GM10266 (cell line): ENCODE measurements at regions not wholly inside any gene's neighbourhood (a gene's known extent, or its start where the extent isn't known, plus 50 kb on each side); places are given as distances from the start of the nearest gene placed in this dataset.
"Not testable (repeated sequence)": the region's sequence is repeated elsewhere in the genome, so short reads cannot be mapped to it uniquely, and the experiment has no call there.

ENCODE experiments used
- DNase-seq: peaks from one replicate; pipeline ENCODE4 v3.0.0; 2012; ENCODE audit errors: extremely low spot score
- CTCF ChIP-seq: IDR thresholded peaks from 2 replicates; pipeline ENCODE4 v1.5.1; 2012; ENCODE audit warnings: mild to moderate bottlenecking, low read depth; ENCODE audit not compliant: control insufficient read depth, insufficient read depth; ENCODE audit errors: missing control alignments

DNA sequence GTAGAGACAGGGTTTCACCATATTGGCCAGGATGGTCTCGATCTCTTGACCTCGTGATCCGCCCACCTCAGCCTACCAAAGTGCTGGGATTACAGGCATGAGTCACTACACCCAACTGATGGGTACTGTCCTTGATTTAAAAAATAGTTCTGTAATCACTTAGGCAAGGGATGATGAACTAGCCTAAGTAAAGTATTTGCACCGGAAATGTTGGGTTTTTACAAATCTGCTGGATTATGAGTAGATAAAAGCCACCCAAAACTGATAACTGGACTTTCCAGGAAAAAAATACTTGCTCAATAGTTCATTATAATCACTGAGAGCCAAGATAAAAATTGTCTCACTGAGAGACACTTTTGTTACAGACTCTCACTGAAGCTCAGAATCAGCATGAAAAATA lies 218.0 kb downstream of the WNT5A start:
- no peak for TF ChIP-seq CTCF
- DNase-seq, result no peak

- no peak for DNase-seq
- no peak for TF ChIP-seq CTCF
Observed at GRCh38 chr3:55267206-55267930, 219.7 kb downstream of the WNT5A start.

DNA sequence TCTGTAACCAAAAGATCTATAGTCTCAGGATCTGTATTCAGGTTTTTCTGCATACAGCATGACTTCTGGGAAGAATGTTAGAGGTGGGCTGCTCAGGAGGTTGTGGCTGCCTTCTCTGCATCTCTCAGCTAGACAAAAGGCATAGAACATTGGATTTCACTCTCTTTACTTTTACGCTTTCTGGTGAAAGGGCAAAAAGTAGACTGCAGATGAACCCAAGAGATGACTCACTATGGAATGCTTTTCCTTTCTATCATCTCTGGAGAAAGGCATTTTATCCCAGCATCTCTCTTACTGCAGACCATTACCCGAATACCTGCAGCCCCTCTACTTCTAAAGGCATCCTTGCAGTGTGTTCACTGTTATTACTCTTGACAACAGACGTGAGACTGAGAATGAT lies 222.2 kb downstream of the WNT5A start:
- no peak for DNase-seq

DNA sequence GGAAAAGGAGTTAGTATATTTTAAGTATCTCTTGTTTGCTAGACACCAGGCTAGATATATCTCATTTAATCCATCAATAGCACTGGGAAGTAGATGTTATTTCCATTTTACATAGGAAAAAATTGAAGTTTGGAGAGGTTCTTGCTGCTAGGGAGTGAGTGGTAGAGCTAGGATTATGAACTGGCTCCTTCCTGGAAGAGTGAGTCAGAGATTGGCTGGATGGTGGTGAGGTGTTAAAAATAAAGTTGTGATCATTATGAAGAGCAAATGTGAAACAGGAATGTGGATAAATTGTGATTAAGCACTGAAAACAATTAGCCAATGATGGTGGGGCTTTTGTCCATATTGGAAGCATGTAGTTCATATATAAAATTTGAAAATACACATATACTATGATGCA lies 234.2 kb downstream of the WNT5A start:
- no peak for TF ChIP-seq CTCF
- DNase-seq, result no peak

More for the DNA sequence above, 222.2 kb downstream of the WNT5A start:
- no peak for TF ChIP-seq CTCF

GRCh38 chr3:55249156-55249555 lies 237.9 kb downstream of the WNT5A start:
- not testable (repeated sequence) for DNase-seq

DNA sequence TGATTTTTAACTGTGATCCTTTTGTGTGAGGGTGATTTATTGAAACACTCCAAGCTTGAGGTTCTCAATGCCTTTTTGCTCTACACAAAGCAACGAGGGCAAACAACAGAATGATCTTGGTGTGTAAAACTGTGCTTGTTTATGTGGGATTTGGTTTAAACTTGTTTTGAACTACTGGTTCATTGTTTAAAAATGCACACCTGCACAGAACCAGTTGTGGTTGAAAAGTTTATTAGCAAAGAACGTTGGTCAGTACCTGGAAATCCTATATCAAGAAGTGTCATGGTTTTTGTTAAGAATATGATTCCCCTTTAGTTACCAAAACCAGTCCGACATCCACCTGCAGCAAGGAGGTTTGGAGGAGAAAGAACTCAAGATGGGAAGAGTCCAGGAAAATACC lies 239.4 kb downstream of the WNT5A start:
- no peak for DNase-seq
- no peak for TF ChIP-seq CTCF

DNA sequence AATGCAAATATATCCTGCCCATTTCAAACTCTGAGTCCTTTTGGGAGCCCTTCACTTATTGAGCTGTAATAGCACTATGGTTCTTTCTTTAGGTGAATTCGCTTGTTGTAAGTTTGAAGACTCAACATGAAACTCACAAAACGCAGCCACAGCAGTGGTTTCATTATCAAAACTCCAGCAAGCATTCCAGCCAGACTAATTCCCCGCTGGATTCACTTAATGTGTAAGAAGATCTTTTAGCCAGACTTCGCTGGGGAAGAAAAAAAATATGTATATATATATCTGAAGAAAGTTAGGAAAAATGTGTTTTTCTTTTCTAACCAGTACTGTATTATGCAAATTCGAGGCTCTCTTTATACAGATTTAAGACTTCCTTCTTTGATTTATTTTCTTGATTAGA lies 241.1 kb downstream of the WNT5A start:
- TF ChIP-seq CTCF, result no peak
- no peak for DNase-seq

- no peak for TF ChIP-seq CTCF
- no peak for DNase-seq
Observed at GRCh38 chr3:55245351-55245750, 241.8 kb downstream of the WNT5A start.
